GM23338 (cell line): ENCODE measurements at regions not wholly inside any gene's neighbourhood (a gene's known extent, or its start where the extent isn't known, plus 50 kb on each side); places are given as distances from the start of the nearest gene placed in this dataset.

Experiments used
- ATAC-seq: fragments of 200-7000 bp; cut with Tn5 transposase; 3 replicates; pipeline ENCODE4 v1.9.1; 2020
- DNase-seq: peaks from one replicate; pipeline ENCODE4 v3.0.0-alpha.2; 2015; ENCODE audit warnings: low spot score
- H2AFZ ChIP-seq: fragments of 200-600 bp; sonication (generic); 2 replicates; pipeline ENCODE4 v1.8.0; 2016; ENCODE audit warnings: antibody characterized with exemption, mild to moderate bottlenecking, moderate library complexity
- H3F3A ChIP-seq: fragments of 200-600 bp; sonication (generic); replicated peaks from 2 replicates; pipeline ENCODE4 v1.8.0; 2017; ENCODE audit warnings: antibody characterized with exemption, mixed run types, low read depth
- H3K27ac ChIP-seq: fragments of 200-600 bp; sonication (generic); 2 replicates; pipeline ENCODE4 v1.6.1; 2016; ENCODE audit warnings: low read depth
- H3K27me3 ChIP-seq: fragments of 200-600 bp; sonication (generic); 2 replicates; pipeline ENCODE4 v1.8.0; 2016; ENCODE audit warnings: mild to moderate bottlenecking, mixed run types, moderate library complexity; ENCODE audit not compliant: insufficient read depth
- H3K36me3 ChIP-seq: fragments of 200-600 bp; sonication (generic); 2 replicates; pipeline ENCODE4 v1.8.0; 2016; ENCODE audit warnings: mild to moderate bottlenecking; ENCODE audit not compliant: insufficient read depth
- H3K4me1 ChIP-seq: fragments of 200-600 bp; sonication (generic); 2 replicates; pipeline ENCODE4 v1.8.0; 2016; ENCODE audit warnings: mild to moderate bottlenecking, moderate library complexity; ENCODE audit not compliant: insufficient read depth
- H3K4me2 ChIP-seq: fragments of 200-600 bp; sonication (generic); 2 replicates; pipeline ENCODE4 v1.7.1; 2017; ENCODE audit warnings: mixed run types
- H3K4me3 ChIP-seq: fragments of 200-600 bp; sonication (generic); 2 replicates; pipeline ENCODE4 v1.6.1; 2016; ENCODE audit warnings: mixed run types
- H3K79me2 ChIP-seq: fragments of 200-600 bp; sonication (generic); replicated peaks from 2 replicates; pipeline ENCODE4 v1.8.0; 2017; ENCODE audit warnings: mild to moderate bottlenecking; ENCODE audit not compliant: insufficient read depth
- H3K9me2 ChIP-seq: fragments of 200-600 bp; sonication (generic); 2 replicates; pipeline ENCODE4 v1.8.0; 2017; ENCODE audit not compliant: insufficient read depth
- H4K20me1 ChIP-seq: fragments of 200-600 bp; sonication (generic); replicated peaks from 2 replicates; pipeline ENCODE4 v1.8.0; 2017; ENCODE audit warnings: mild to moderate bottlenecking; ENCODE audit not compliant: insufficient read depth
- H3K27ac Mint-ChIP-seq: 2 replicates; pipeline ENCODE4 v1.8.0; 2020; ENCODE audit warnings: inconsistent platforms, mild to moderate bottlenecking, moderate library complexity, mixed read lengths
- H3K27me3 Mint-ChIP-seq: 3 replicates; pipeline ENCODE4 v1.8.0; 2022; ENCODE audit warnings: low read depth, mild to moderate bottlenecking, moderate library complexity, mixed read lengths, inconsistent platforms; ENCODE audit not compliant: insufficient read depth, poor library complexity
- H3K36me3 Mint-ChIP-seq: 3 replicates; pipeline ENCODE4 v1.8.0; 2021; ENCODE audit warnings: low read depth, mild to moderate bottlenecking, inconsistent platforms, moderate library complexity, mixed read lengths
- H3K4me1 Mint-ChIP-seq: 3 replicates; pipeline ENCODE4 v1.8.0; 2020; ENCODE audit warnings: mild to moderate bottlenecking, inconsistent platforms, mixed read lengths
- H3K4me3 Mint-ChIP-seq: 3 replicates; pipeline ENCODE4 v1.8.0; 2021; ENCODE audit warnings: moderate library complexity, mild to moderate bottlenecking, inconsistent platforms, mixed read lengths
- H3K9me3 Mint-ChIP-seq: 3 replicates; pipeline ENCODE4 v1.8.0; 2020; ENCODE audit warnings: moderate library complexity, mild to moderate bottlenecking, inconsistent platforms, mixed read lengths
- CREB1 ChIP-seq: fragments of 250-450 bp; sonication (Bioruptor Pico); IDR thresholded peaks from 2 replicates; pipeline ENCODE4 v1.5.0; 2020; ENCODE audit warnings: low read depth, mild to moderate bottlenecking, moderate library complexity
- CTCF ChIP-seq, 2 experiments: fragments of 200-600 bp in 1 of 2; sonication (generic) in 1 of 2; conservative IDR thresholded peaks; 2 replicates each; pipeline versions ENCODE4 v1.5.1 to v1.6.1; 2016 to 2017; ENCODE audit warnings: antibody characterized with exemption in 2 of 2, low read depth in 2 of 2, mild to moderate bottlenecking in 2 of 2, moderate library complexity in 1 of 2
- NANOG ChIP-seq: IDR thresholded peaks from 2 replicates; pipeline ENCODE4 v1.6.1; 2016; ENCODE audit warnings: antibody characterized with exemption, borderline replicate concordance
- STAT1 ChIP-seq: IDR thresholded peaks from one replicate; pipeline ENCODE4 v1.6.1; 2016; ENCODE audit warnings: antibody characterized with exemption; ENCODE audit not compliant: unreplicated experiment
- TF ChIP-seq, protein P1 (sequence below): fragments of 250-450 bp; sonication (Bioruptor Pico); IDR thresholded peaks from 2 replicates; pipeline ENCODE4 v1.5.0; 2020; ENCODE audit warnings: mild to moderate bottlenecking, moderate library complexity
- TF ChIP-seq, protein P2 (sequence below): IDR thresholded peaks from 2 replicates; pipeline ENCODE4 v1.6.1; 2016; ENCODE audit warnings: antibody characterized with exemption

- Mint-ChIP-seq H3K27me3 (peaks cover 8% of the 10 kb centered on the region), H3K36me3 (peaks cover 3% of the 10 kb centered on the region), H3K27ac (no peak overlapping the region), H3K4me3 (no peak overlapping the region), H3K9me3 (peaks cover 3% of the 10 kb centered on the region; the same call in 1 of the 3 replicates), H3K4me1 (peaks cover 3% of the 10 kb centered on the region; the same call in 2 of the 3 replicates)
- Histone ChIP-seq H3K27me3 (no peaks in the 10 kb centered on the region), H3K36me3 (no peaks in the 10 kb centered on the region), H3K27ac (no peak overlapping the region), H3K4me3 (no peak overlapping the region), H2AFZ (no peak overlapping the region), H3K79me2 (no peaks in the 10 kb centered on the region), H3K9me2 (peaks cover 49% of the 10 kb centered on the region), H3K4me1 (no peaks in the 10 kb centered on the region), H4K20me1 (no peaks in the 10 kb centered on the region), H3K4me2 (no peak overlapping the region), H3F3A (no peaks in the 10 kb centered on the region)
- DNase-seq = no peak
- no peak for ATAC-seq
- TF ChIP-seq NANOG = no peak
- TF ChIP-seq, protein P1, sequence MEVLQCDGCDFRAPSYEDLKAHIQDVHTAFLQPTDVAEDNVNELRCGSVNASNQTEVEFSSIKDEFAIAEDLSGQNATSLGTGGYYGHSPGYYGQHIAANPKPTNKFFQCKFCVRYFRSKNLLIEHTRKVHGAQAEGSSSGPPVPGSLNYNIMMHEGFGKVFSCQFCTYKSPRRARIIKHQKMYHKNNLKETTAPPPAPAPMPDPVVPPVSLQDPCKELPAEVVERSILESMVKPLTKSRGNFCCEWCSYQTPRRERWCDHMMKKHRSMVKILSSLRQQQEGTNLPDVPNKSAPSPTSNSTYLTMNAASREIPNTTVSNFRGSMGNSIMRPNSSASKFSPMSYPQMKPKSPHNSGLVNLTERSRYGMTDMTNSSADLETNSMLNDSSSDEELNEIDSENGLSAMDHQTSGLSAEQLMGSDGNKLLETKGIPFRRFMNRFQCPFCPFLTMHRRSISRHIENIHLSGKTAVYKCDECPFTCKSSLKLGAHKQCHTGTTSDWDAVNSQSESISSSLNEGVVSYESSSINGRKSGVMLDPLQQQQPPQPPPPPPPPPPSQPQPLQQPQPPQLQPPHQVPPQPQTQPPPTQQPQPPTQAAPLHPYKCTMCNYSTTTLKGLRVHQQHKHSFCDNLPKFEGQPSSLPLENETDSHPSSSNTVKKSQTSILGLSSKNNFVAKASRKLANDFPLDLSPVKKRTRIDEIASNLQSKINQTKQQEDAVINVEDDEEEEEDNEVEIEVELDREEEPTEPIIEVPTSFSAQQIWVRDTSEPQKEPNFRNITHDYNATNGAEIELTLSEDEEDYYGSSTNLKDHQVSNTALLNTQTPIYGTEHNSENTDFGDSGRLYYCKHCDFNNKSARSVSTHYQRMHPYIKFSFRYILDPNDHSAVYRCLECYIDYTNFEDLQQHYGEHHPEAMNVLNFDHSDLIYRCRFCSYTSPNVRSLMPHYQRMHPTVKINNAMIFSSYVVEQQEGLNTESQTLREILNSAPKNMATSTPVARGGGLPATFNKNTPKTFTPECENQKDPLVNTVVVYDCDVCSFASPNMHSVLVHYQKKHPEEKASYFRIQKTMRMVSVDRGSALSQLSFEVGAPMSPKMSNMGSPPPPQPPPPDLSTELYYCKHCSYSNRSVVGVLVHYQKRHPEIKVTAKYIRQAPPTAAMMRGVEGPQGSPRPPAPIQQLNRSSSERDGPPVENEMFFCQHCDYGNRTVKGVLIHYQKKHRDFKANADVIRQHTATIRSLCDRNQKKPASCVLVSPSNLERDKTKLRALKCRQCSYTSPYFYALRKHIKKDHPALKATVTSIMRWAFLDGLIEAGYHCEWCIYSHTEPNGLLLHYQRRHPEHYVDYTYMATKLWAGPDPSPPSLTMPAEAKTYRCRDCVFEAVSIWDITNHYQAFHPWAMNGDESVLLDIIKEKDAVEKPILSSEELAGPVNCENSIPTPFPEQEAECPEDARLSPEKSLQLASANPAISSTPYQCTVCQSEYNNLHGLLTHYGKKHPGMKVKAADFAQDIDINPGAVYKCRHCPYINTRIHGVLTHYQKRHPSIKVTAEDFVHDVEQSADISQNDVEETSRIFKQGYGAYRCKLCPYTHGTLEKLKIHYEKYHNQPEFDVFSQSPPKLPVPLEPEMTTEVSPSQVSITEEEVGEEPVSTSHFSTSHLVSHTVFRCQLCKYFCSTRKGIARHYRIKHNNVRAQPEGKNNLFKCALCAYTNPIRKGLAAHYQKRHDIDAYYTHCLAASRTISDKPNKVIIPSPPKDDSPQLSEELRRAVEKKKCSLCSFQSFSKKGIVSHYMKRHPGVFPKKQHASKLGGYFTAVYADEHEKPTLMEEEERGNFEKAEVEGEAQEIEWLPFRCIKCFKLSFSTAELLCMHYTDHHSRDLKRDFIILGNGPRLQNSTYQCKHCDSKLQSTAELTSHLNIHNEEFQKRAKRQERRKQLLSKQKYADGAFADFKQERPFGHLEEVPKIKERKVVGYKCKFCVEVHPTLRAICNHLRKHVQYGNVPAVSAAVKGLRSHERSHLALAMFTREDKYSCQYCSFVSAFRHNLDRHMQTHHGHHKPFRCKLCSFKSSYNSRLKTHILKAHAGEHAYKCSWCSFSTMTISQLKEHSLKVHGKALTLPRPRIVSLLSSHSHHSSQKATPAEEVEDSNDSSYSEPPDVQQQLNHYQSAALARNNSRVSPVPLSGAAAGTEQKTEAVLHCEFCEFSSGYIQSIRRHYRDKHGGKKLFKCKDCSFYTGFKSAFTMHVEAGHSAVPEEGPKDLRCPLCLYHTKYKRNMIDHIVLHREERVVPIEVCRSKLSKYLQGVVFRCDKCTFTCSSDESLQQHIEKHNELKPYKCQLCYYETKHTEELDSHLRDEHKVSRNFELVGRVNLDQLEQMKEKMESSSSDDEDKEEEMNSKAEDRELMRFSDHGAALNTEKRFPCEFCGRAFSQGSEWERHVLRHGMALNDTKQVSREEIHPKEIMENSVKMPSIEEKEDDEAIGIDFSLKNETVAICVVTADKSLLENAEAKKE = no peak
- TF ChIP-seq CTCF (conservative IDR thresholded peaks at IDR 0.05; ENCODE audit: low read depth in 2 of 2) = no peak
- TF ChIP-seq, protein P2, sequence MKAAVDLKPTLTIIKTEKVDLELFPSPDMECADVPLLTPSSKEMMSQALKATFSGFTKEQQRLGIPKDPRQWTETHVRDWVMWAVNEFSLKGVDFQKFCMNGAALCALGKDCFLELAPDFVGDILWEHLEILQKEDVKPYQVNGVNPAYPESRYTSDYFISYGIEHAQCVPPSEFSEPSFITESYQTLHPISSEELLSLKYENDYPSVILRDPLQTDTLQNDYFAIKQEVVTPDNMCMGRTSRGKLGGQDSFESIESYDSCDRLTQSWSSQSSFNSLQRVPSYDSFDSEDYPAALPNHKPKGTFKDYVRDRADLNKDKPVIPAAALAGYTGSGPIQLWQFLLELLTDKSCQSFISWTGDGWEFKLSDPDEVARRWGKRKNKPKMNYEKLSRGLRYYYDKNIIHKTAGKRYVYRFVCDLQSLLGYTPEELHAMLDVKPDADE = no peak
- TF ChIP-seq STAT1 = no peak
- TF ChIP-seq CREB1 (CRISPR knock-in tag) = no peak
These were observed 233.1 kb upstream of the MEX3C start for GRCh38 chr18:51430538-51430937.
